Pancreas (tissue), 10 donors: ENCODE measurements at regions not wholly inside any gene's neighbourhood (a gene's known extent, or its start where the extent isn't known, plus 50 kb on each side); places are given as distances from the start of the nearest gene placed in this dataset.

Experiments
- ATAC-seq, 4 donors: fragments of 200-7000 bp; cut with Tn5 transposase; one replicate each; pipeline versions ENCODE4 v1.8.0 to v1.9.1; 2020; ENCODE audit warnings: mild to moderate bottlenecking in 4 of 4, moderate library complexity in 4 of 4
- DNase-seq, 6 donors: peaks; one replicate each; pipeline ENCODE4 v3.0.0-alpha.2; 2020
- FAIRE-seq: peaks from 2 replicates; lab custom pipeline; 2012; peaks lifted over from hg19 to GRCh38; lab: Jason Lieb, UNC
- H3K27ac ChIP-seq, 4 donors: fragments of 200-600 bp; sonication (generic); 1 replicate in 3 of 4; 2 replicates in 1 of 4; pipeline versions ENCODE4 v1.5.0 to v1.8.0; 2020
- H3K27me3 ChIP-seq, 4 donors: fragments of 200-600 bp; one replicate each; pipeline ENCODE4 v1.8.0; 2021
- H3K36me3 ChIP-seq, 3 donors: fragments of 200-600 bp; sonication (generic) in 1 of 3; one replicate each; pipeline versions ENCODE4 v1.5.0 to v1.8.0; 2020 to 2021
- H3K4me1 ChIP-seq, 3 donors: fragments of 200-600 bp; one replicate each; pipeline ENCODE4 v1.8.0; 2021
- H3K4me3 ChIP-seq, 4 donors: fragments of 200-600 bp; sonication (generic) in 2 of 4; one replicate each; pipeline versions ENCODE4 v1.5.0 to v1.8.0; 2020 to 2021
- H3K9me3 ChIP-seq, 4 donors: fragments of 200-600 bp; one replicate each; pipeline ENCODE4 v1.8.0; 2021
- CTCF ChIP-seq, 4 donors: fragments of 200-600 bp; sonication (generic) in 3 of 4; IDR thresholded peaks; one replicate each; pipeline versions ENCODE4 v1.5.0 to v1.8.0; 2021; ENCODE audit warnings: antibody characterized with exemption in 4 of 4
- WGBS, 2 donors: extraction: QIAGEN DNeasy Blood & Tissue Kit; methylation state at CpG; one replicate each; pipeline ENCODE4 v1.1.7; 2013; 5-methylcytosine and 5-hydroxymethylcytosine counted together
- intact Hi-C, 3 donors: fragments of 100-400 bp; cut with DNase I; formaldehyde crosslinking; loops; one replicate each; pipeline versions ENCODE4 v1.11.1 to v1.14.2; 2022
- donor health status: healthy with polysubstance abuse.
- donor health status: DM: no; HTN: no; CAD: no; lungs with moderate emphysema.
- donor health status: DM: no; HTN: no; CAD: no.
- donor health status: control.
- donor health status: control.
- donor health status: Bipolar disorder and iron deficiency.
- donor health status: DM: yes; HTN: yes; CAD: no.
- donor health status: DM: no; HTN: no; CAD: no.
- donor health status: DM: no; HTN: no; CAD: no.
- donor health status: DM: yes; HTN: yes; CAD: no.

DNA sequence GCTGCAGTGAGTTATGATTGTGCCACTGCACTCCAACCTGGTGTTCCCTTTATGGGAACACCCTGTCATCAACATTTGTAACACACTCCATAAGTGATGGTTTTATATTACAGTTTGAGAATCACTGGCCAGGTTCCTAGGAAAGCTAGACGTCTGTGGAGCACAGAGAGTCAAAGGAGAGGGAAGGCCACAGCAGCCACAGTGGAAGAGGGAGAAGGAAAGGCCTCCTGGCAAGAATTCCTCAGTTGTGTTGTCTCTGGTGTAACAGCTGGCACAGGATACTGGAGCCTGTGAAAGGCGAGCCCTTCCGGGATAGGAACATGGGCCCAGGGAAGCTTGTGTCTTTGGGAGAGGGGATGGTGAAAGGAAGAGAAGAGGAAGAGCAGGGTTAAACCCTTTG lies 360.5 kb upstream of the PIK3C3 start:
- DNase-seq: no peak
- 58 to 60% methylated on average over 3 of the region's 3 CpGs for WGBS, 2 donors

GRCh38 chr18:41593171-41593675 lies 361.8 kb upstream of the PIK3C3 start:
- no peaks in the 10 kb centered on the region for H3K27me3 ChIP-seq
- no peaks in the 10 kb centered on the region for H3K4me1 ChIP-seq
- ATAC-seq (no peak), DNase-seq (no peak), FAIRE-seq (no peak)
- H3K9me3 ChIP-seq: no peaks in the 10 kb centered on the region
- H3K36me3 ChIP-seq: no peaks in the 10 kb centered on the region
- TF ChIP-seq CTCF (IDR thresholded peaks at IDR 0.05): no peak
- H3K4me3 ChIP-seq: no peak overlapping the region
- intact Hi-C loops: no loop called here
- no peak overlapping the region for H3K27ac ChIP-seq

More for the DNA sequence above, 360.5 kb upstream of the PIK3C3 start:
- ATAC-seq (no peak), FAIRE-seq (no peak)
- Histone ChIP-seq H3K27ac (no peak overlapping the region), H3K4me1 (no peaks in the 10 kb centered on the region), H3K9me3 (no peaks in the 10 kb centered on the region), H3K36me3 (no peaks in the 10 kb centered on the region), H3K4me3 (no peak overlapping the region), H3K27me3 (no peaks in the 10 kb centered on the region)
- no peak for TF ChIP-seq CTCF (IDR thresholded peaks at IDR 0.05)
- intact Hi-C loops: no loop called here

DNA sequence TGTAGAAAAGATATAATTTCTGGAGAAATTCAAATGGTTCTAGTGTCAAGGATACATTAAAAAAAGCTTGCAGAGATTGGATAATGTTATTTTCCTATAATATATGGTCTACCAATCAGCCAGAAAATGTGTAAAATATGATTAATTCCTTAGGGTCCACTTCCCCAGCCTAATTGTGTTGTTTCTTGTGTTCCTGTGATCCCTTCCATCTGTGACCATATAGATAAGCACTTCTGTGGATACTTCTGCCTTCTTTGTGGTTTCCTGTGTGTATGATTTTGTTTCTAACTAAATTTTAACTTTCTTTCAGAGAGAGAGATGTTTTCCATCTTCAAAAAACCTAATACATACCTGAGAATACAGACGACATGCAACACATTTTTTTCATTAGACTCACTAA lies 367.1 kb upstream of the PIK3C3 start:
- no peak for FAIRE-seq
- no peaks in the 10 kb centered on the region for H3K9me3 ChIP-seq
- no peaks in the 10 kb centered on the region for H3K4me1 ChIP-seq
- no peak overlapping the region for H3K27ac ChIP-seq
- ATAC-seq: no peak
- no peak for TF ChIP-seq CTCF (IDR thresholded peaks at IDR 0.05)
- no peaks in the 10 kb centered on the region for H3K36me3 ChIP-seq
- 30 to 43% methylated on average over 1 of the region's 1 CpG for WGBS, 2 donors
- no peaks in the 10 kb centered on the region for H3K27me3 ChIP-seq
- DNase-seq: no peak
- no peak overlapping the region for H3K4me3 ChIP-seq
- intact Hi-C loops: no loop called here

DNA sequence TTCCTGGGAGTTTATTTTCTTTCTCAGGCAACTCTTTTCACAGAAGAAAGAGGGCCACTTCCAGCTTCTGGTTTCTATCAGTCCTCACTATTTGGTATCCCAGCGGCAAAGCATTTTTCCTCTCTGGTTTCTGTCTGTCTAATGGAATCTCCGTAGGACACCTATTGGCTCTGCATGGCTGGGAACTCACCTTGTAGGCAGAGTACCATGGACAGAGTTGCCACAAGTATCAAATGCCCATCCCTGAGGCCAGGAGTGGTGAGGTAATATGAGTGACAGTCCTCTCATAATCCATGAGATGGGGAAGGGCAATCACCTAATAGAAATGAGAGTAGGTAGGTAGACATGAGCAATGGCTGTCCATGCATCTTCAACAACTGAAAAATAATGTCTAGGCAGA lies 369.5 kb upstream of the PIK3C3 start:
- Histone ChIP-seq H3K36me3 (no peaks in the 10 kb centered on the region), H3K9me3 (no peaks in the 10 kb centered on the region), H3K4me1 (no peaks in the 10 kb centered on the region), H3K27me3 (no peaks in the 10 kb centered on the region), H3K4me3 (no peak overlapping the region), H3K27ac (no peak overlapping the region)
- WGBS, 2 donors: 72 to 74% methylated on average over 2 of the region's 2 CpGs
- intact Hi-C loops: no loop called here
- DNase-seq (no peak), ATAC-seq (no peak), FAIRE-seq (no peak)
- no peak for TF ChIP-seq CTCF (IDR thresholded peaks at IDR 0.05)

GRCh38 chr18:41579185-41579584 lies 375.8 kb upstream of the PIK3C3 start:
- no peak for TF ChIP-seq CTCF (IDR thresholded peaks at IDR 0.05)
- no peak for DNase-seq
- intact Hi-C loops: no loop called here
- no peak overlapping the region for H3K27ac ChIP-seq
- ATAC-seq: no peak
- H3K27me3 ChIP-seq: no peaks in the 10 kb centered on the region
- WGBS, 2 donors: 22 to 26% methylated on average over 1 of the region's 1 CpG
- no peaks in the 10 kb centered on the region for H3K4me1 ChIP-seq
- no peaks in the 10 kb centered on the region for H3K36me3 ChIP-seq
- H3K9me3 ChIP-seq: no peaks in the 10 kb centered on the region
- FAIRE-seq: no peak
- H3K4me3 ChIP-seq: no peak overlapping the region
